GM19438 (cell line): ENCODE measurements at regions not wholly inside any gene's neighbourhood (a gene's known extent, or its start where the extent isn't known, plus 50 kb on each side); places are given as distances from the start of the nearest gene placed in this dataset.

Experiments
- ATAC-seq: cut with Tn5 transposase; IDR thresholded peaks from one replicate; pipeline ENCODE4 v1.9.1; 2021; ENCODE audit warnings: low read depth; ENCODE audit not compliant: unreplicated experiment

GRCh38 chr3:46146548-46146947 is 61.6 kb downstream of the CCR1 start:
- ATAC-seq = no peak

GRCh38 chr3:46146021-46146420 is 62.1 kb downstream of the CCR1 start:
- no peak for ATAC-seq

GRCh38 chr3:46145147-46145546 is 63.0 kb downstream of the CCR1 start:
- no peak for ATAC-seq

GRCh38 chr3:46143951-46144473 is 64.1 kb downstream of the CCR1 start:
- no peak for ATAC-seq

GRCh38 chr3:46141813-46142212 is 66.3 kb downstream of the CCR1 start:
- ATAC-seq = no peak

GRCh38 chr3:46138581-46138980 is 69.5 kb downstream of the CCR1 start:
- no peak for ATAC-seq

GRCh38 chr3:46135475-46135874 is 72.6 kb downstream of the CCR1 start:
- ATAC-seq = no peak

GRCh38 chr3:46133285-46133684 is 74.8 kb downstream of the CCR1 start:
- ATAC-seq = no peak

- ATAC-seq = no peak
Measured at GRCh38 chr3:46132565-46132964, 75.5 kb downstream of the CCR1 start.

- no peak for ATAC-seq
Measured at GRCh38 chr3:46131884-46132450, 76.1 kb downstream of the CCR1 start.

GRCh38 chr3:46130631-46131310 is 77.3 kb downstream of the CCR1 start:
- ATAC-seq = no peak

- no peak for ATAC-seq
Measured at GRCh38 chr3:46129588-46130272, 78.4 kb downstream of the CCR1 start.

GRCh38 chr3:46127503-46127902 is 80.6 kb downstream of the CCR1 start:
- ATAC-seq = no peak

GRCh38 chr3:46124216-46125177 is 83.6 kb downstream of the CCR1 start:
- ATAC-seq = no peak

- no peak for ATAC-seq
Measured at GRCh38 chr3:46123646-46124045, 84.5 kb downstream of the CCR1 start.

- no peak for ATAC-seq
Measured at GRCh38 chr3:46122091-46122490, 86.0 kb downstream of the CCR1 start.

- no peak for ATAC-seq
Measured at GRCh38 chr3:46120983-46121382, 87.1 kb downstream of the CCR1 start.

GRCh38 chr3:46119709-46120498 is 88.2 kb downstream of the CCR1 start:
- no peak for ATAC-seq

GRCh38 chr3:46119253-46119652 is 88.9 kb downstream of the CCR1 start:
- no peak for ATAC-seq

- ATAC-seq = no peak
Measured at GRCh38 chr3:46116996-46117395, 89.7 kb upstream of the XCR1 start.
